ENCODE measurements at regions not wholly inside any gene's neighbourhood (a gene's known extent, or its start where the extent isn't known, plus 50 kb on each side); places are given as distances from the start of the nearest gene placed in this dataset.

- H3K27me3 Mint-ChIP-seq (ENCODE audit: low read depth), result no peaks in the 10 kb centered on the region
- no peak for TF ChIP-seq CTCF (IDR thresholded peaks at IDR 0.05; ENCODE audit: unreplicated experiment in 3 of 3)
- no peak overlapping the region for H3K27ac Mint-ChIP-seq
- no peaks in the 10 kb centered on the region for H3K4me1 Mint-ChIP-seq
- no peaks in the 10 kb centered on the region for H3K9me3 Mint-ChIP-seq
- no peak overlapping the region for H3K4me3 Mint-ChIP-seq
- no peaks in the 10 kb centered on the region for H3K36me3 Mint-ChIP-seq (ENCODE audit: low read depth)
Measured at GRCh38 chr21:25243808-25244207, 363.5 kb downstream of the MRPL39 start.

- Mint-ChIP-seq H3K36me3 (ENCODE audit: low read depth) (no peaks in the 10 kb centered on the region), H3K4me3 (no peak overlapping the region), H3K27ac (no peak overlapping the region), H3K27me3 (ENCODE audit: low read depth) (no peaks in the 10 kb centered on the region), H3K9me3 (peaks cover 3% of the 10 kb centered on the region), H3K4me1 (no peaks in the 10 kb centered on the region)
- TF ChIP-seq CTCF (IDR thresholded peaks at IDR 0.05; ENCODE audit: unreplicated experiment in 3 of 3), result no peak
Measured at GRCh38 chr21:25240974-25241373, 366.3 kb downstream of the MRPL39 start.

GRCh38 chr21:25234857-25235801, 372.2 kb downstream of the MRPL39 start:
- H3K36me3 Mint-ChIP-seq (ENCODE audit: low read depth), result no peaks in the 10 kb centered on the region
- H3K4me1 Mint-ChIP-seq, result no peaks in the 10 kb centered on the region
- no peak overlapping the region for H3K4me3 Mint-ChIP-seq
- no peak overlapping the region for H3K27ac Mint-ChIP-seq
- H3K9me3 Mint-ChIP-seq, result peaks cover 6% of the 10 kb centered on the region
- no peak for TF ChIP-seq CTCF (IDR thresholded peaks at IDR 0.05; ENCODE audit: unreplicated experiment in 3 of 3)
- no peaks in the 10 kb centered on the region for H3K27me3 Mint-ChIP-seq (ENCODE audit: low read depth)

- Mint-ChIP-seq H3K4me3 (no peak overlapping the region), H3K27me3 (ENCODE audit: low read depth) (no peaks in the 10 kb centered on the region), H3K27ac (no peak overlapping the region), H3K36me3 (ENCODE audit: low read depth) (no peaks in the 10 kb centered on the region), H3K9me3 (peaks cover 12% of the 10 kb centered on the region), H3K4me1 (no peaks in the 10 kb centered on the region)
- no peak for TF ChIP-seq CTCF (IDR thresholded peaks at IDR 0.05; ENCODE audit: unreplicated experiment in 3 of 3)
Measured at GRCh38 chr21:25220954-25221353, 386.3 kb downstream of the MRPL39 start.

GRCh38 chr21:25220169-25220568, 387.1 kb downstream of the MRPL39 start:
- Mint-ChIP-seq H3K4me1 (no peaks in the 10 kb centered on the region), H3K9me3 (peaks cover 14% of the 10 kb centered on the region), H3K36me3 (ENCODE audit: low read depth) (no peaks in the 10 kb centered on the region), H3K4me3 (no peak overlapping the region), H3K27ac (no peak overlapping the region), H3K27me3 (ENCODE audit: low read depth) (no peaks in the 10 kb centered on the region)
- TF ChIP-seq CTCF (IDR thresholded peaks at IDR 0.05; ENCODE audit: unreplicated experiment in 3 of 3), result no peak

Data from nephron (organoid).